Hippocampal formation (tissue), 2 donors: ENCODE measurements at regions not wholly inside any gene's neighbourhood (a gene's known extent, or its start where the extent isn't known, plus 50 kb on each side); places are given as distances from the start of the nearest gene placed in this dataset.
A peak's percentile ranks its signal among the peaks of the same experiment; 100 is the strongest.

Experiments
- DNase-seq, 2 donors: peaks; one replicate each; lab custom pipeline; 2025; lab: John Stamatoyannopoulos, UW

- no peak for DNase-seq
Observed at GRCh38 chr12:92650228-92650822, 52.5 kb upstream of the PLEKHG7 start.

- peak; percentile 62 to 63 for DNase-seq
Observed at GRCh38 chr12:92649511-92650227, 53.1 kb upstream of the PLEKHG7 start.

GRCh38 chr12:92648242-92649031, 54.4 kb upstream of the PLEKHG7 start:
- no peak for DNase-seq

GRCh38 chr12:92641291-92641690, 61.5 kb upstream of the PLEKHG7 start:
- no peak for DNase-seq

GRCh38 chr12:92640691-92641090, 62.1 kb upstream of the PLEKHG7 start:
- no peak for DNase-seq

- DNase-seq, result no peak
Observed at GRCh38 chr12:92639017-92639416, 63.8 kb upstream of the PLEKHG7 start.

- no peak for DNase-seq
Observed at GRCh38 chr12:92634730-92635129, 68.1 kb upstream of the PLEKHG7 start.

GRCh38 chr12:92634202-92634601, 68.6 kb upstream of the PLEKHG7 start:
- DNase-seq, result no peak

GRCh38 chr12:92630968-92631367, 71.8 kb upstream of the PLEKHG7 start:
- no peak for DNase-seq

- no peak for DNase-seq
Observed at GRCh38 chr12:92629349-92630065, 73.3 kb upstream of the PLEKHG7 start.

GRCh38 chr12:92628476-92628875, 74.3 kb upstream of the PLEKHG7 start:
- DNase-seq, result no peak

GRCh38 chr12:92627511-92627910, 75.3 kb upstream of the PLEKHG7 start:
- DNase-seq, result no peak

GRCh38 chr12:92625639-92626310, 77.0 kb upstream of the PLEKHG7 start:
- no peak for DNase-seq

GRCh38 chr12:92624236-92624635, 78.6 kb upstream of the PLEKHG7 start:
- no peak for DNase-seq

GRCh38 chr12:92623386-92623785, 79.4 kb upstream of the PLEKHG7 start:
- DNase-seq, result no peak

GRCh38 chr12:92621833-92622232, 81.0 kb upstream of the PLEKHG7 start:
- no peak for DNase-seq

GRCh38 chr12:92621312-92621711, 81.5 kb upstream of the PLEKHG7 start:
- DNase-seq, result no peak

GRCh38 chr12:92619730-92620684, 82.8 kb upstream of the PLEKHG7 start:
- no peak for DNase-seq

- DNase-seq, result no peak
Observed at GRCh38 chr12:92619026-92619425, 83.8 kb upstream of the PLEKHG7 start.

GRCh38 chr12:92615703-92616102, 87.1 kb upstream of the PLEKHG7 start:
- no peak for DNase-seq

GRCh38 chr12:92615086-92615485, 87.7 kb upstream of the PLEKHG7 start:
- DNase-seq, result no peak
